ENCODE measurements at regions not wholly inside any gene's neighbourhood (a gene's known extent, or its start where the extent isn't known, plus 50 kb on each side); places are given as distances from the start of the nearest gene placed in this dataset.
"Not testable (repeated sequence)": the region's sequence is repeated elsewhere in the genome, so short reads cannot be mapped to it uniquely, and the experiment has no call there.

DNA sequence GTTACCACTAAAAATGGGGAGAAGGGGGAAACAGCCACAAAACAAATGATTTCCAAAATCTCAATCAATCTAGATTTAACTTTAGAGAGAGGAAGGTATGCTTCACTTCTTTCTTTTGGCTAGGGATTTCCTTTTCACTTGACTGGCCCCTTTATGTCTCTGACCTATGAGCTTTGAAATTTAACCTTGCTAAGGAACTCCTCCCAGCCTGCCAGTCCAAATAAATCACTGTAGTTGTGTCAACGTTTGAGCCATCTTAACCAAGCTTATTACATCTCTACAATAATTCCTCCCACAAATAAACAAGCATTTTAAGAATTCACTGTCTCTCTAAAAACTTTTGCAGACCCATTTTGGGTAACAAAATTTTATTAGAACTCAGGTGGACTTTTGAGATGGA, 315.5 kb upstream of the CELF2 start:
- DNase-seq, result no peak

DNA sequence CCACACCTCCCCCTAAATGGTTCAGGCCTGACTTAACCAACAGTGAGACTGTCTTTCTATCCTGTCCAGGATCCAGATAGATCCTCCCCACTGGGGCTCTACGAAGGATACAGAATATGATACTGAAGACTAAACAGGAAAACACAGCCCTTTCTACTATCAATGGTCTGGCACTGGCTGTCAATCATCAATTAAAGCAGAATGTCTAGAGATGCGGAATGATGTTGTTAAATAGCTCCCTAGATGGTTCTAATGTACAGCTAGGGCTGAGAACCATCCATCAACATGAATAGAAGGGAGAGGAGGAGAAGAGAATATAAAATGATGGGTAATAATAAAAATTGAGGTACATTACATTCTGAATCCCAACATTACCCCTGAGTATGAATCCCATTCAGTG, 314.3 kb upstream of the CELF2 start:
- no peak for DNase-seq

DNA sequence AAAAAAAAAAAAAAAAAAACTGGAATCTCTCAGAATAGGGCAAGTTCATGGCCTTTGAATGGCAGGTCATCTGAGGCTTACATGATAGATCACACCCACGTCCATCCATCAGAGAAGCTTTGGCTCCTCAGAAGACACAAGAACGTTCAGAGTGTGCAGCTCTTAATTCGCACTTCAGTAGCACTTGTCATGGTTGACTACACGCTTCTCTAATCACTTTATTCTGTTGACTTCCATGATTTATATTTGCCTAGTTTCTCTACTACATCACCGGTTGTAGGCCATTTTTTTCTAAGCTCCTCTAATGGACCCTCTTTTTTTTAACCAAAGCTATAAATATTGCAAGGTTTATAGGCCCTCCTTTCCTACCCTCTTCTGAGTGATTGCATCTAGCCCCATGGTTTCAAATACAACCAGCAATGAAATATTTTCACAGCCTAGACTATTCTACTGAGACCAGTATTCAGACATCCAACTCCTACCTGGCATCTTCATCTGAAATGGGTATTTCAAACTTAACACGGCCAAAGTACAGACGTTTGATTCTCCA, 305.4 kb upstream of the CELF2 start:
- no peak for DNase-seq

DNA sequence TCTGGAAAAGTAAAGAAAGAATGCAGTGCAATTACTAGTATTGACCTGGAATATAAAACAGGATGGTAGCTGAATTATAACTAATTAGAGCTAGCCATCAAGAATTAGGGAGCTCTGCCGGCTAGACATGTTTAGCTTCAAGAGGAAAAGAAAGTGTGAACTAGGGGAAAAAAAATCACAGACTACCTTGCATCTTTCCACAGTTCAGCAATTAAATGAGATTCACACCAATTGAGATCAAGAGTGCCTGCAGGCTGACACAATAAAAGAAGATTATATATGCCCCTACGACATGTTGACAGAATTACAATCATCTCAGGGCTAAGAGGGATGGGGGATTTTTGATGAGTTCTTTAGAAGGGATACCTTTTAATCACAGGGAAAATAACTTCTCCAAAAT, 303.3 kb upstream of the CELF2 start:
- DNase-seq, result no peak

DNA sequence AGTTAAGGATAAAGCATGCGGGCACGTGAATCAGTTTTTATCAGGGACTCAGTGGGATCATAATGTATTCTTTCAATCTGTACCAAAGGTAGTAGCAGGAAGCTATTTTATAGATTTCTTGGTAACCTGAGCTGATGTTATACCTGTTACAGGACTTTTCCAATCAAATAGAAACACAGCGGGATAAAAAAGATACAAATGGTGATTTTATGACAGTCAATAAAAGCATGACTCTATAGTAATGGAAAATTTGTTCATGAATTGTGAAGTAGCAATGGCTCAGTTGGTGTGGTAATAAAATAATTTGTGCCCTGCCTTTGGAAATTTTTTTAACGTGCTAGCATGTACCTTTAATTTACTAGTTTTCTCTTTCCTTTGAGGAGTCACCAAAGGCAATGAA, 300.7 kb upstream of the CELF2 start:
- DNase-seq, result no peak

DNA sequence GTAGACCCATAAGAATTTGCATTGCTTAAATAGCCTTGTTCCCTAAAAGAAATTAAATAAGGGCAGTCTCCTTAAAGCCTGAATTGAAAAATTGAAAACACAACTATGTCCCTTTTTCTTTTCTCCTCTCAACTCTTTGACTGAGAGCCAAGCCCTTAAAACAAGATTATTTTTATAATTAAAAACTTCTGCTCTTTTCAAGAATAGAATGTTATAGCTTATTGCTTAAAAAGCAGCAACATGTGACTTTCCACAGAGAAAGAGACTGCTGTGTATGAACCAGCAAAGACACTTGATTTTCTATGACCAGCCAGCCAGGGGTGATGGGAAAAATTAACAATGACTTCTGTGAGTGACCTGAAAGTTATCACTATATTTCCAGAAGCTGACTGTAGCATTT, 295.2 kb upstream of the CELF2 start:
- no peak for DNase-seq

DNA sequence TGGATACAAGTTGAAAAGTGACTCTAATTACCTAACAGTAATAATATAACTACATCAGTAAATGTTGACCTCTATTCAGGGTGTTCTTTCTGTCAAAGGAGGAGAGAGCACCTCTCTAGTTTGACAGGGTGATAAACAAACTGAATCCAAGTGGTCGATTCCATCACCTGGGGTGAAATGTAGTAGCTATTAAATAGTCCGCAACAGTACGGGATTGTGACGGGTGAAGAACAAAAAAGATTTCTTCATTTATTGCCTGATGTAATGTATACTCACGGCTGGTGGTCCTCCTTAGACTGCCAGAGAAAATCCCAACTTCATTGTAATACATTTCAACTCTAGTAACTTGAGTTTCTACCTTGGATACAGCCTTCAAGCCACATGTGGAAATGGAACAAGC, 292.5 kb upstream of the CELF2 start:
- no peak for DNase-seq

DNA sequence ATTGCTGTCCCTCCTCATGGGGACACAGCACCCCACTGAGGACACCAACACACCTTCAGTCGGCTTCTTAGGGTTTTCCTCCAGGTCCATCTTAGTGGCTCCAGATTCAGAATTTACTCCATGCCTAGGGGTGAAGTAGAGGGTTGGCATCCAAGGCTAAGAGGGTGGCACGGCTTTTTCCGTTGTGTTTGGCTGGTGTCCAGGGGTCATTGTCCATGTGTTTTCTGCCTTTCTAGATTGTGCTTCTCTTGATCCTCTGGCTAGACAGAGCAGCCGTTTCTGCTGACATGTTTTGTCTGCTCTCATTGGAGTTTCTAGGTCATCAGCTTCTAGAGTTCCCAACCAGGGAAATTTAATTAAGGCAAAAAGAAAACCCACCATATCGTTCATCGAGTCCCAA, 291.6 kb upstream of the CELF2 start:
- no peak for DNase-seq

DNA sequence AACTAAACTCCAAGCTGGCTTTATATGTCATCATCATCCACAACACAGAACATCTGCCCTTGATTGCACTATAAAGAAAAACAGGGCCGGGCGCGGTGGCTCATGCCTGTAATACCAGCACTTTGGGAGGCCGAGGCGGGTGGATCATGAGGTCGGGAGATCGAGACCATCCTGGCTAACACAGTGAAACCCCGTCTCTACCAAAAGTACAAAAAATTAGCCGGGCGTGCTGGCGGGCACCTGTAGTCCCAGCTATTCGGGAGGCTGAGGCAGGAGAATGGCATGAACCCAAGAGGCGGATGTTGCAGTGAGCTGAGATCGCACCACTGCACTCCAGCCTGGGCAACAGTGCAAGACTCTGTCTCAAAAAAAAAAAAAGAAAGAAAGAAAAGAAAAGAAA, 290.3 kb upstream of the CELF2 start:
- DNase-seq, result not testable (repeated sequence)

DNA sequence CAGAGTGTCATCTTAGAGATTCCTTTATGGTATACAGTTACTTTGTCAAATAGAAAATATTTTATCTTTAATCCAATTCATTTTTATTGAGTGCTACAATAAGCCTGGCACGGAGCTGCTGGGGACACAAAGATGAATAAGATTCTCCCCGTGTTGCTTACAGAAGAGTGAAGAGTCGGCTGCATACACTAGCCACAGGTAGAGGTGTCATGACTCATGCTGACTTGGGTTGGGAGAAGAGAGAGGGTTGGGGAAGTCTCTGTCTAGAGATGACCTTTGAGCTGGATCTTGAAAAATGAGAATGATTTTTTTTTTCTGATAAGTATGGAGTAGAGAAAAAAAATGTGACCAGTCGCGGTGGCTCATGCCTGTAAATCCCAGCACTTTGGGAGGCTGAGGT, 289.9 kb upstream of the CELF2 start:
- no peak for DNase-seq

DNA sequence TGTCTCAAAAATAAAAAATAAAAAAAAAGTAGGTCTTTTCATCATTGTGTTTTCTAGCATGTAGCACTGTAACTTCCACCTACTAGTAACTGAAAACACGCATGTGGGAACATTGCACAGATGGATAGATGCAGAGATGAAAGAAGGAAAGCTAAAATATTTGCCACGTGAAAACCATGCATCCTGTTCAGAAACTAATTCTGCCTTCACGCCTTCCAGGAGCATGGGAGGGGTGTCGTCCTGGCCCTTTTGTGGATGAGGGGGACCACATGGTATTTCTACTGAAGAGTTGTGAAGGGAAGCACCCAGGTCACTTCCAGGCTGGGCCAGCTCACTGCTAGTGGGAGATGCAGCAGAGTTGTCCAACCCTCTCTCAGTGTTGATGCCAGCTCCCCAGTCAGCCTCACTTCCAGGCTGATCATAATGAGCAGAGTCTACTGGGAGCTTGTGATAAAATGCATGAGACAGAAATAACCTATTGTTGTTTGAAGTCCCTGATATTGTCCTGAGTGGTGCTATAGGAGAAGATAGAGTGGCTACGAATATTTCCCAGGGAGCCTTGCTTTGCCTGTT, 287.1 kb upstream of the CELF2 start:
- DNase-seq, result no peak

DNA sequence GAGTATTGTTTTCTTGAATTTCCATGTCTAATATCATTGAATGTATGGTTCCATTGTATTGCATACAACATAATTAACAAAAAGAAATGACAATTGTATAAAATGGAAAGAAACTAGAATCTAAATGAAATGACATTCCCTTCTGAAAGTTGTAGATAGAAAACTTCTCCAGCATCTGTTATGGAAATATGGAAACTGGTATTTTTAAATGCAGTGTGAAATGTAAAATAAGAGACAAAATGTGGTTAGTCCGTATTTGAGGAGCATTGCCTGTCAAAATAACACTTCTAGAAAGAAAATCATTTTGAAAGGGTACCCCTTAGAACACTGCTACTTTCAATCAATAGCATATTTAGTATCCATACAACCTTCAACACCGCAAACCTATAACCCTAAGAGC, 286.3 kb upstream of the CELF2 start:
- no peak for DNase-seq

DNA sequence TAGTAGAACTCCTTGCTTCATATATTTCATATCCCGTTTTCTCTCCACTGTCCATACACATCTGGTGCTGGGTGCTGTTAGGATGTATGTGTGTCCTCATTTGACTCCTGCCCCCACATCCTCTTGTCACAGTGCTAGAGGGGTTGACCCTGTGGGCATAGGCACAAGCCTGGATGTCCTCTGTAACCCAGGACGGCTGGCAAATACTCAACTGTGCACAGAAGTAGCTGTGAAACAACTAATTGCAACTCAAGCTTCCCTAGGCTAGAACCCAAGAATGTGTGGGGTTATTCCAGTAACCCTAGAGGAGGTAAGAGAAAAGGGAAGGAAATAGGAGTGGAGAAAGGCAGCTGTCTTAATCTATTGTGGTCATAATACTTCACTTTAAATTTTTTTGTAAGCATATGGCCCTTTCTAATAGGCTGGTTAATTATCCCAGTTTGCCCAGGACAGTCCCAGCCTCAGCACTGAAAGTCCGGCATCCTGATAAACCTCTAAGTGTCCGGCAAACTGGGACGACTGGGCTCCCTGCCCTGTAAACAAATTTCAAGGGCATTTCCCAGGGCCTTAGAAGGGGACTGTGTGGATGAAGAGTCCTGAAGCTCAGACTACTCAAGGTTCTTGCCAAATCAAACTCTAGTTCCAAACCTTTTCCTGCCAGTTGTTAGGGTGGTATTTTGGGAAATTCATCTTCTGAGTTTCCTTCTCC, 283.2 kb upstream of the CELF2 start:
- DNase-seq, result no peak

DNA sequence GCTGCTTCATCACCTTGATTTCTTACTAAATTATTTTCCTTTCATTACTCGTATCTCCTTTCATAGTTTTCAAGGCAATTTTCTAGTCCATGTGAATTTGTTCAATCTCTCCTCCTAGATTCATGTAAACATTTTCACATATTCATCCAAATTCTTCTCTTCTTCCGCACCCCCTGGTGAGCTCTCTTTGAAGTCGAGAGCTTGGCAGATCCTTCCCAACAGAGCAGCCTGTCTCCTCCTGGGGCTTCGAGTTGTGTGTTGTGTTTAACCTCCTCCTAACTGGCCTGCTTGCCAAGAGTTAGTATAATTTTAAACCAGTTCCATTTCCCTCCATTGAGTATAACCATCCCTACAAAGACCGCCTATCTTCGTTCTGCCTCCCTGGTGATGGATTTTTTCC, 272.4 kb upstream of the CELF2 start:
- no peak for DNase-seq

DNA sequence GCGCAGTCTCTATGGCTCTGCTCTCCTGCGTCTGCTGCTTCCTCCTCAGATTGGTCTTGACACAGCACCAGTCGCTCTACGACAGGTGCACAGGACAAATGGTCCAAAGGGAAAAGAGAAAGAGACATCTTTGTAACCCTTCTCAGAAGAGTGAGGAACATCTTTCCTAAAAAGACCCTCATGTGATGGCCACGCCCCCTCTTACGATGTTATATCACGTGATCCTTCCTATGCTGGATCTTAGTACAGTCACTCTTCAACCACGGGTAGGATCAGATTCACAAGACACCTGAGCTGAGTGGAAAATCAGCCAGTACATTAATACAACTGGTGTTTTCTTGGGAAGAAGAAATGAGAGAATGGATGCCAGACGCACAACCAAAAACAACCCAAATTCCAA, 262.2 kb upstream of the CELF2 start:
- no peak for DNase-seq

DNA sequence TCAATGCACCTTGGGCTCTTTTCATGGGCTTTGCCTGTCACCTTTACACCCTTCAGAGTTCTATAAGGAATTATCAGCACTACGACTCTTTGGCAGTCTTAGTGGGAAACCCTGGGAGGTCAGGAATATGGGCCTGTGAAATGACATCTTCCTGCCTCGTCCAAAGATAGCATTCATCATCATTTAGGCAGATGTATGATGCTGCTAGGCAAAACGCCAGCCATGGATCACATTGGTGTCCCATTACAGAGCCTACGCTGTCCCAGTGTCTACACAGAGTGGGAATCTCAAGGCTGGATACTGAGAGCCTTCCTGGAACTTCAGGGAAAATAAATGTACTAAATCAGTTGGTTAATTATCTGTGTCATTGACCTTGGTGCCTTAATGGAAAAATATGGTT, 259.4 kb upstream of the CELF2 start:
- peak; percentile 33 for DNase-seq

DNA sequence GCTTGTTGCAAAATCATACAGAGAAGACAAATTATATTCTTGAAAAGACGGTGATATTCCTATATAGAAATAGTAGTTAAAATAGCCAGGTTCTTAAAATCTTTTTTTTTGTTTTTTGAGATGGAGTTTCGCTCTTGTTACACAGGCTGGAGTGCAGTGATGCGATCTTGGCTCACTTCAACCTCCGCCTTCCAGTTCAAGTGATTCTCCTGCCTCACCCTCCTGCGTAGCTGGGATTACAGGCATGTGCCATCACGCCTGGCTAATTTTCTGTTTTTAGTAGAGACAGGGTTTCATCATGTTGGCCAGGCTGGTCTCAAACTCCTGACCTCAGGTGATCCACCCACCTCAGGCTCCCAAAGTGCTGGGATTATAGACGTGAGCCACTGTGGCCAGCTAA, 257.9 kb upstream of the CELF2 start:
- not testable (repeated sequence) for DNase-seq

DNA sequence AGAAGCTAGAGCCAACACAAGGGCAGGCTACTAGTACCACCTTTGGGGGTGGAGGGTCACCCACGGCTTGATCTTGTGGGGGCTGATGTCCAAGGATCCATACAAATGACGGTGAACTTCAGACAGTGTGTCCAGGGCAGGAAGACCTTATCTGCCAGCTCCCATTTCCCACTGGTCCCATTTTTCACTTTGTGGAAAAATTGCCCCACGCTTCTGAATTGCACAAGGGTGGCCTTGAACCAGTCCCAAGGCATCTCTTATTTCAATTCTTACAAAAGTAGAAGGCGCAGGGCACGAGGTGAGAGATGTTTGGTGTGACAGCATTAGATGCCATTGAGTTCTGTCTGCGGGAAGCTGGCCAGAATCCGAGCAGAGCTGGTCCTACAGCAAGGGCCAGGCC, 252.7 kb upstream of the CELF2 start:
- no peak for DNase-seq

DNA sequence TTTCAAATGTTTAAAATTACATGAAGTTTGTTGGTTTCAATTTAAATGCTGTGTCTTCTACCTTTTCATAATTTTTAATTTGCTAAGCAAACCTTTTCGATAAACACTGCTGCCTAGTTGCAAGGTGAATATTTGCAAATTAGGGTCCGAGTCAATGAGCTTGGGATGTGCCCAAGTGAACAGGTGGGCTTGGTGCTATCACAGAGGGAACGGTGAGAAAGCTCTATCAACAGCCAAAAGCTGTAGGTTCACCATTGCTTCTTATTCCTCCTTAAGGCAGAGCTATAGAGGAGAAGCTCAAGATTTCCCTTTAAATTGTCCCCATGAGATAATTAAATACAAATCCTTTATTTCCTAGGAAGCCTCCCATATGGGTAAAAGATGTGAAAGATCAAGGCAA, 245.3 kb upstream of the CELF2 start:
- no peak for DNase-seq

DNA sequence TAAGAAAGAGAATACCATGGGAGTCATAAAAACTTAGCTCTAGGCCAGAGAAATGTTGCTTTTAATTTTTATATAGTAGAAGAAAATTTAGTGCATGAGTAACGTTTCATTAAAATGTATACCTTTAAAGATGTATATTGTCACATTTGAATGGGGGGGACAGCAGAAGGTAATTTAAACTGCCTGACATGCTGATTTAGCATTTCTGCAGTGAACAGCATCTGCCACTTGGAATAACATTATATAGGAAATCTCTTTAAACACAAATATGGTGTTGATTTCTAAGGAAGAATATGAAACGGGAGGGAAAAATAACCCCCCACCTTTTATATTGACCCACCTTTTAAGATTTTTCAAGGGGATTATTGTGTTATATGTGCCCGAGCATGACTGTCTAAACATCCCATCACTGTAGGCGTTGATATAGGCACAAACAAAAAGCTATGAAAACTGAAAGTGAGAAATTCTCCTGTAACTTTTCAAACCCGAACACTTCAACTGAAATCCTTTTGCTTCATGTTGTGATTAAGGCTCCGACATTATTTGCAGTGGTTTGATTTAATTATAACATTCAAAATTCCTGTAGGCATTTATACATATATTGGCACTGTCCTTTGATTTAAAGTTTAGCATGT, 244.7 kb upstream of the CELF2 start:
- no peak for DNase-seq

DNA sequence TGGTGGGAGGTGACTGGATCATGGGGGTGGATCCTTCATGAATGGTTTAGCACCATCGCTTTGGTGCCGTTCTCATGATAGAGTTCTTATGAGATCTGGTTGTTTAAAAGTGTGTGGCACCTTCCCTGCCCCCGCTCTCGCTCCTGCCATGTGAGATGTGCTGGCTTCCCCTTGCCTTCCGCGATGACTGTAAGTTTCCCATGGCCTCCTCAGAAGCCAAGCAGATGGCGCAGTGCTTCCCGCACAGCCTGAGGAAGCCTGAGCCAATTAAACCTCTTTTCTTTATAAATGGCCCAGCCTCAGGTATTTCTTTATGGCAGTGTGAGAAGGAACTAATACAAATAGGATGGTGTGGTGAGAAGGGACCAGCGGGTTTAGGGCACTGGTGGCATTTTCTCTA, 243.3 kb upstream of the CELF2 start:
- no peak for DNase-seq

DNA sequence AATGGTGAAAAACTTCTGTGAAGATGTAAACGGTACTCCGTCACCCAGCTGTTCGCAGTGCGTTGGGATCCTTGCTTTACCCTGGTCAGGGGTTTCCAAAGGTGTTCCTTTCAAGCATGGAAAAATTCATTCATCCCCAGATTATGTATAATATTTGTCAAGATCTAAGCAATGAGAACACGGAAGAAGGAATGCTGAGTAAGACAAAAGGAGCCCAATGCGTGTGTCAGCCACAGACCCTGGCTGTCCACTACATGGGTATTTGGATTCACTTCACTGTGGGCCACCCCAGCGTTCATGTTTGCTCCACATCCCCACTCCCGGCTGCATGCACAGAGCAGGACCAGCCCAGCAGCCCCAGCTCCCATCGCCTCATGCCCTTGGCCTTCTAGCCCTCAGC, 241.3 kb upstream of the CELF2 start:
- no peak for DNase-seq

DNA sequence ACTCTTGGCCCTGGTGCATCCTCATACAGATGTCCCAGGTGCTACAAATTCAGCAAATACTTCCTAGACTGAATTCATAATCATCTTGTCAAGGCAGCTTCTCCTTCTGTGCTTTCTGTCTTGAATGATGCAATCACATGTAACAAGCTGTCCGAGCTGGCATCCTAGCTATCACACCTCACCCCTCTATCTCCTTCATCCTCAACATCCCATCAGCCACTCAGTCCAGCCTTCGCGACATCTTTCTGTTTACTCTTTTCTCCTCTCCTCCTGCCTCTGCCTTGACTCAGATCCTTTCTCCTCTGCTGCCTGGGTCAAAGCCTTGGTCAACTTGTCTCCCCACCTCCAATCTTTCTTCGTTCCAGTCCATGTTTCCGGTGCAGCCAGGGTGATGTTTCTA, 240.4 kb upstream of the CELF2 start:
- no peak for DNase-seq

DNA sequence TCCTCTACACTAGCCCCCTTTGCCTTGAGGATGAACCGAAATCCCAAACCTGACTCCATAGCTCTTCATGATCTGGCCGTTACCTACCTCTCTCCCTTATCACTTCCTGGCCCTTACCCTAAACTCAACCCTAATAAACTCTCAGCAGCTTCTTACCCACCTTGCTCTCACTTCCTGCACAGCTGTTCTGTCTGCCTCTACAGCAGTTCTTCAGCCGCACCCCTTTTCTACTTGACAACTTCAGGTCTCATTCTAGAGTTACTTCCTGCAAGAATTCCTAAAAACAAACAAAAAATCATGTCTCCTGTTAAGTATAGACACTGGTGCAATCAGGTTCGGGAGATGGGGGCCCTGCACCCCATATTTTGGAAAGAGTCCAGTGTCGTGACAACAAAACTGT, 239.9 kb upstream of the CELF2 start:
- no peak for DNase-seq
